HT-29 (cell line): ENCODE measurements at regions not wholly inside any gene's neighbourhood (a gene's known extent, or its start where the extent isn't known, plus 50 kb on each side); places are given as distances from the start of the nearest gene placed in this dataset.
"Not testable (repeated sequence)": the region's sequence is repeated elsewhere in the genome, so short reads cannot be mapped to it uniquely, and the experiment has no call there.

Experiments used
- DNase-seq: peaks from one replicate; pipeline ENCODE4 v3.0.0-alpha.2; 2015; ENCODE audit warnings: low spot score

DNA sequence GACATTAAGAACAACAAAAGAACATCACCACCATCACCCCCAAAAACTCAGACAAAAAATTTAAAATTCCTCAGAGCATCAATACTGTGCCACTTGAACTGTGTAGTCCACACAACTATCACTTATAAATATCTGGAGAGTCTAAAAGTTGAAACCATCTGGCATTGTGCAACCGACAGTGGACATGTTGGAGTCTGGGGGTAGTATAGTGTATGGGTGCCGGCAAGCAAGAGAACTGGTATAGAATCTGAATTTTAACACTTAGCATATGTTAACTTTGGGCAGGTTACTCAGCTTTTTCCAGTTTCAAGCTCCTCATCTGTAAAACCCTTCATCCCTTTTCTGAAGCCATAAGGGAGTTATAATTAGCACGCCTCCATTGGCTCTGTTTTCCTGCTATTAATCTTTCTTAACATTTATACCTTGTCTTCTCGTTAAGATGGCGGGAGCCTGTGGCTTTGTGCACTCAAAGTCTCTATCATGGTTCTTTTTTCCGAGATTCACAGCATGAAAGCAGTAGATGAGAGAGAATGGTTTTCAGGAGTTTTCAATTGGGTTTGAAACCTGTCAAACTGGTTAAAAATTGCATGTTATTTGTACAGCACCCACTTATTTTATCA lies 255.7 kb upstream of the TBL1XR1 start:
- DNase-seq: no peak

DNA sequence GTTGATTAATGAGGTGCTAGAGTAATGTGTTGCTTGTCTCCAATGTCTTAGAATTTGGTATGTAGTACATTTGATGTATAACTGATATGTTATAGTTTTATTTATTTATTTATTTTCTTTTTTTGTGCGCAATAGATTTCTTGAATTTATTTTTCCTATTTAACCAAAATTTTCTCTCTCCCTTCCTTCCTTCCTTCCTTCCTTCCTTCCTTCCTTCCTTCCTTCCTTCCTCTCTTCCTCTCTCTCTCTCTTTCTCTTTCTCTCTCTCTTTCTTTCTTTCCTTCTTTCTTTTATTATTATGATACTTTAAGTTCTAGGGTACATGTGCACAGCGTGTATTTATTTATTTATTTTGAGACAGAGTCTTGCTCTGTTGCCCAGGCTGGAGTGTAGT lies 256.2 kb upstream of the TBL1XR1 start:
- DNase-seq: no peak

DNA sequence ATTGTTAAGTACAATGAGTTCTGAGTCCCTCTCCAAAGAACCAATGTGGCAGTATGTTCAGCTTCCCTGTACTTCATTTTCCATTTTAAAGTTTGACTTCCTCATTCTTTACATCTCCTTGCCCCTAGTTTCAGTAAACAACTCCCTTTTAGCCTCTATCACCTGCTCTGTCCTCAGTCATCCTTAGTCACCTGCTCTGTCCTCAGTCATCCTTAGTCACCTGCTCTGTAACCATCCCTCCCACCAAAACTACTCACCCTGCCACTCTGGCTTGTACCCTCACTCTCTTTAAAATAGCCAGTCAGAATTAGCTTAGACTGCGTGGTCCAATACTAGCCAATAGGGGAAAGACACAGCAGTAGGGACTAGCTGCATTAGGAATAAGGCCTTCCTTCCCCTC lies 259.9 kb upstream of the TBL1XR1 start:
- not testable (repeated sequence) for DNase-seq

DNA sequence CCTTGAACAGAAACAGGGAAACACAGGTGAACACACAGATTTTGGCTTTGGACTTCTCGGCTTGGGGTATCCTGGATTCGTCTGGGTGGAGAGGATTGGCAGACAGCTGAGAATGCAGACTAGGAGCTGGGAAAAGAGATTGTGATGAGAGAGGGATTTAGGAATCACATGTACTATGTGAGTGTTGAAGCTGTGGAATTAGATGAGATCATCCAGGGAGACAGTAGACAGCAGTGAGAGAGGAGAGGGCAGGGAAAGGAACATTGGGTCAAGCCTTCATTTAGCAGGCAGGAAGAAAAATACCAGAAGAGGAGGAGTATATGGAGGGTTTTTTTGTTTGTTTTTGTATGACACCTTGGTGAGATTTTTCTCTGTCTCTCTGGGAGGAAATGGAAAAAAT lies 262.1 kb upstream of the TBL1XR1 start:
- DNase-seq: no peak

- no peak for DNase-seq
These were observed 262.8 kb upstream of the TBL1XR1 start for GRCh38 chr3:177460047-177460446.

GRCh38 chr3:177461765-177462164 lies 264.5 kb upstream of the TBL1XR1 start:
- no peak for DNase-seq

DNA sequence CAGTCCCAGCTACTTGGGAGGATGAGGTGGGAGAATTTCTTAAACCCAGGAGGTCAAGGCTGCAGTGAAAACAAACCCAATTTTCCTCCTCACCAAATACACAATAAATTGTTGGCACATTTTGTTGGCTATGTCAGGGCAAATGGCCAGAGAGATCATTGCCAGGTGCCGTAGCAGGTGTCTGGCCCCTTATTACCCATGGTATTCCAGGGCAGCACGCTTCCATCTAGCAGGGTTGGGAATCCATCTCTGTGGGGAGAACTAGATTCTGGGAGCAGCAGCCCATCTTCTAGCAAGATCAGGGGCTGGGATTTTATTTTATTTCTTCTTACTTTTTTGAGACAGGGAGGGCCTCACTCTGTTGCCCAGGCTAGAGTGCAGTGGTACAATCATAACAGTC lies 266.1 kb upstream of the TBL1XR1 start:
- DNase-seq: not testable (repeated sequence)

DNA sequence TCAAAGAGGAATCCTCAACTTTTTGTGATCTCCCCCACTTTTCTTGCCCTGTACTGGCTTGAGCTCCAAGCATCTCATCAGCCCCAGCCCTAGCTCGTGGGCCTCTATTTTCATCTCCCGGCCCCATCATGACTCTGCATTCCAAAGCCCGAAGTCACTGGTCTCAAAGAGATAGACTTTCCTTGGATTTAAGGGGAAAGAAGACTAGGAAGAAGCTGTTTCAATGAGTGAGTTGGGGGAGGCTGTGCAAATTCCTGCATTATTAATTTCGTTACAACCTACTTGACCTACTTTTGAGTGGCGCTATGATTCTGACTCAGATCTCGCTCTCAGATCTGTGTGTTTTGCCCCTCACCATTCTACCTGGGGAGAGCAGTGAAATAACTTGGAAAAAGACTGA lies 266.6 kb upstream of the TBL1XR1 start:
- no peak for DNase-seq

DNA sequence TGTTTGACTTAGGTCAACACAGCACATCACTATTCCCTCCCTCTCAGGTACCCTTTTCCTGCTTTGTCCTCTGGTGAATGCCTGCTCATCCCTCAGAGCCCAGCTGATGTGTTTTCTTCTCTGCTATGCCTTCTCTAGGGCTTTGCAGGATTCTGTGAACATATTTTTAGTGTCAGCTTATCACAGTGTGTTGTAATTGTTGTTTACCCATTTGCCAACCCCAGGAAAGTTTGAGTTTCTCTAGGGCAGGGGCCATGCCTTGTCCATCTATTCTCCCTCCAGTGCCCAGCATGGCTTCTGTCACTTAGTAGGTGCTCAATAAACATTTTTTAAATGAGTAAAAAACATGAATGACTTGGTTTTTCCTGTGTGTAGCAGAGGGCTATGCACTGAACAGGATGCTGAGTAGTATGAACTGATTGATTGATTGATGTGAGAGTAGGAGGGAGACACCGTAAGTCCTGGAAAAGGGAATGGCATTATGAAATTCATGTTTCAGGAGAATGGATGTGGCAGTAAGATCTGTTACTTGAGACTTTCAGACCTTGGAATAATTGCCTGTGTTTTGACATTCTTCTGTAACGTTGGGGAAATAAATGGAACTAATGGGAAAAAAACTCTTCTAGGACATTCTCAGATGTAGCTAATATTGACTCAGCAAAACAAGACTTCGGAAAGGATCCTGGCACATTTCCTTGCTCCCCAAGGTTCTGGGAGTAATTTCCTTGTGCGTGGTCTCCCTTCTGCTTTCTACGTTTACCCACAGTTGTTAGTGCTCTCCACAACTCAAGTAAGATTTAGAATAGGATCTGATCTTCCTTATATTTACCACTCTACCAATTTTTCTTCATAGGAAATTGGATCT lies 267.3 kb upstream of the TBL1XR1 start:
- no peak for DNase-seq

- no peak for DNase-seq
These were observed 268.0 kb upstream of the TBL1XR1 start for GRCh38 chr3:177465257-177465642.

DNA sequence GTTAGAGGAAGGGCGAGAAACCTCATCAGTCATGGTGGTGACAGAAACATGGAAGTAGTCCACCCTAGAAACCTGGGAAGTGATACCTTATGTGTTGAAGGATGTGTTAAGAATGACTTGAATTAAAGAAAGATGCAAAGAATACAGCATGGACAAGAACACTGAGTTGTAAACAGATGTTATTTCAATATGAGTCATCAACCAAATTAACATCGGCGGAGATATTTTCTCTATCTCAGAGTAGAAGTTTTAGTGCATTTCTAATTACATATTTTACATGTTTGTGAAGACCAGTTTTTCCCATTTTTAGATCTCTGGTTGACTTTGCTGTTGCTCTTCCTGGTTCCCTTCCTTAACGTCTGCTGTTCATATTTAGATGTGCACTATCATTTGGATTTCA lies 268.8 kb upstream of the TBL1XR1 start:
- no peak for DNase-seq

DNA sequence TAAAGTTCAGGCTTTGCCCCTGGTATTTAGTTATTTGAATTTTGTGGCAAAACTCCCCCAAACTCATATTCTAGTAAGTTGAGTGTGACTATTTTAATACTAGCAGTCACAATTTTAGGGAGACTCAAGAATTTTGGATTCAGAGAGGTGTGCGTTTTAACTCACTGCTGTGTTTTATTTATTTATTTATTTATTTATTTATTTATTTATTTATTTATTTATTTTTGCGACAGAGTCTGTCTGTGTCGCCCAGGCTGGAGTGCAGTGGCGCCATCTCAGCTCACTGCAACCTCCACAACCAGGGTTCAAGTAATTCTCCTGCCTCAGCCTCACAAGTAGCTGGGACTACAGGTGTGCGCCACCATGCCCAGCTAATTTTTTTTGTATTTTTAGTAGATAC lies 269.3 kb upstream of the TBL1XR1 start:
- not testable (repeated sequence) for DNase-seq

DNA sequence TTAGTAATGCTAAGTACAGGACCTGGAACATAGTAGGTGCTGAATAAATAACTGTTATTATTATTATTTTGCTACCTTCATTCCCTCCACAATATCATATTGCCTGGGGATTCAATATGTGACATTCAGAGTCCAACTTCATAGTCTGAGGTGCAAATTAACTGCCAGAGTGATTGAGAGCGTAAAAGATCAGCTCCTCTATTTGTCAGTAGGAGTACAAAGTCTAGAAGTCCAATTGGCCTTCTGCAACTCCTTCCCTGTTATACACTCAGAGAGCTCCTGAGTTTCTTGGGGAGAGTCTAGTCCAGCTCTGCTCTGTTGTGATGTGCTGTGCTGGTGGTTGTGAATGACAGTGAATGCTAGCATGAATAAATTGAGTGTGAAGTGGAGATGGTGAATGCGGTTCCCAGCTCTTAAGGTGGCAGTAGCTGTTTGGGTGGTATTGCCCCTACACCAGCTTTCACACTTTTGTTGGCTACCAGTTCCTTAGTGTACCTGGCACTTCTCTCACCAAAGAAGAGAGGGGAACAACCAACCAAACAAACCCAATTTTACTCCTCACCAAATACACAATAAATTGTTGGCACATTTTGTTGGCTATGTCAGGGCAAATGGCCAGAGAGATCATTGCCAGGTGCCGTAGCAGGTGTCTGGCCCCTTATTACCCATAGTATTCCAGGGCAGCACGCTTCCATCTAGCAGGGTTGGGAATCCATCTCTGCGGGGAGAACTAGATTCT lies 270.1 kb upstream of the TBL1XR1 start:
- DNase-seq: no peak

DNA sequence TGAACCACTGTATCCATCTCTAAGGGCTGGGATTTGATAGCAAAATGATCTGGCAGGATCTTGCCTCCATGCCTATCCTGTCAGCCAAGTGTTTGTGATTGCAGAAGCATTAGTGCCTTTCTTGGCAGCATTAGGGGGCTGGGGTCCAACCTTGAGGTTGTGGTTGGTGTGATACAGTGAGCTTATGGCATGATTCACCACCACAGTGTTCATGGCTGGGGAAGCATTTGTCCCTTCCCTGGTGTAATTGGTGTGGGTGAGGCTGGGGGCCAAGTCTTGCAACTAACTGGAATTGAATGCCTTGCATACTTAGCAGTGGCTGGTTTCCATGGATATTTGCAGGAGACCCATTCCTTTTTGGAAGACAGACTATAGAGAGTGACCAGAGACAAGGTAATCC lies 271.0 kb upstream of the TBL1XR1 start:
- DNase-seq: no peak

- no peak for DNase-seq
These were observed 271.5 kb upstream of the TBL1XR1 start for GRCh38 chr3:177468816-177469215.

GRCh38 chr3:177469216-177469615 lies 271.9 kb upstream of the TBL1XR1 start:
- DNase-seq: no peak

GRCh38 chr3:177470197-177470941 lies 273.1 kb upstream of the TBL1XR1 start:
- no peak for DNase-seq

DNA sequence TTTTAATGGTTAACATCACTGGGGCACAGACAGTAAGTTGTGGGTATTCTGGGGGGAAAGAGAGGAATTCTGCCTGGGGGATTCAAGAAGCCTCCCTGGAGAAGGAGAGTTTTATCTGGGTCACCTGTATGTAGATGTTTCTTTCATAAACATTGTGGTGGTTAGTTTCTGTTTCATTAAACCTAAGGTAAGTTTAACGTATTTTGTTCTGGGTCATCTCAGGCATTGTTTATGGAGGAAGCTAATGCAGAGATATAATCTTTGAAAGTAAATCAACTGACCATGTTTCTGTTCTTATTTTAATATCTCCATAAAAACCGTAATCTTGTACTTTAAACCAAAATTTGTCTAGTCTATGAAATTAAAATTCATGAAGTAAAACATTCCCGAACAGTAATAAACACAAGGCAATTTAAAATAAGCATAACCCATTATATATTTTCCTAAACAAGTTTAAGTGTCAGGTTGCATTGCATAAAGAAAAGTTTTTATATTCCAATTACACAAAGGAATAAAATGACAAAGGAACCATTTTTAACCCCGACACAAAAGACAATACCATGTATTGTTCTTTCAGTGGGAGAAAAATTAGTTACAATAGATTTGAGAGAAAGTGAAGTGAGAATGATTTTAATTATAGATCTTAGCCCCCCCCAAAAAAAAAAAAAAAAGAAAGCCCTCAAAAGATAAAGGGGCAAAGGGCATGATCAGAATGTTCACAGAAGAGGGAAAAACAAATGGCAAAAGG lies 274.6 kb upstream of the TBL1XR1 start:
- no peak for DNase-seq

GRCh38 chr3:177473184-177473583 lies 275.9 kb upstream of the TBL1XR1 start:
- DNase-seq: no peak

DNA sequence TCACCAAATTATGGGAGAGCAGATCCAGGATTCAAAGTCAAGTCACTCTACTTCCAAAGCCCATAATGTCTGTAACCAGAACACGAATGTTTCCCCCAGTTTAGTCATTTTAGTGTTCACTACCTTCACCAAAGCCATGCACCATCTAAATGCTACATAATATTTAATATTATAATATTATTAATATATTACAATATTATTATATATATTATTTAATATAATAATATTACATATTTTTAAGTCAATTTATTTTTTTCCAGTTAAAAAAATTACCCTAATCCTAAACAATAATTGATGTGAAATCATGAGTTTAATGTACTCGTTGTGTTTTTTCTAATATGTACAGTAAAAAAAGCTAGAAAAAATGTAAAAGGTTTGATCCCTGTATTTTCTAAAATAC lies 276.6 kb upstream of the TBL1XR1 start:
- no peak for DNase-seq

- DNase-seq: no peak
These were observed 277.5 kb upstream of the TBL1XR1 start for GRCh38 chr3:177474652-177475355.
